Fibroblast of the aortic adventitia (primary cell): ENCODE measurements at regions not wholly inside any gene's neighbourhood (a gene's known extent, or its start where the extent isn't known, plus 50 kb on each side); places are given as distances from the start of the nearest gene placed in this dataset.
"Not testable (repeated sequence)": the region's sequence is repeated elsewhere in the genome, so short reads cannot be mapped to it uniquely, and the experiment has no call there.

Source experiments
- DNase-seq: peaks from one replicate; pipeline ENCODE4 v3.0.0-alpha.2; 2010; ENCODE audit warnings: low read depth
- H3K4me3 ChIP-seq: 2 replicates; pipeline ENCODE4 v1.5.1; 2011; ENCODE audit warnings: low read depth, mild to moderate bottlenecking, control low read depth, low read length, moderate library complexity
- CTCF ChIP-seq: IDR thresholded peaks from 2 replicates; pipeline ENCODE4 v1.5.1; 2011; ENCODE audit warnings: mild to moderate bottlenecking, low read length, control low read depth, inconsistent platforms; ENCODE audit not compliant: insufficient read depth

GRCh38 chr2:122340246-122340645, 584.8 kb downstream of the TSN start:
- DNase-seq = no peak
- H3K4me3 ChIP-seq = no peak overlapping the region
- no peak for TF ChIP-seq CTCF

GRCh38 chr2:122341007-122341406, 585.6 kb downstream of the TSN start:
- no peak for DNase-seq
- no peak for TF ChIP-seq CTCF
- H3K4me3 ChIP-seq = no peak overlapping the region

- not testable (repeated sequence) for DNase-seq, H3K4me3 ChIP-seq
These were observed 596.7 kb downstream of the TSN start for GRCh38 chr2:122352151-122352550.

GRCh38 chr2:122357998-122358397, 602.5 kb downstream of the TSN start:
- no peak for DNase-seq
- TF ChIP-seq CTCF = no peak
- no peak overlapping the region for H3K4me3 ChIP-seq

GRCh38 chr2:122358729-122359128, 603.3 kb downstream of the TSN start:
- no peak overlapping the region for H3K4me3 ChIP-seq
- no peak for TF ChIP-seq CTCF

GRCh38 chr2:122363885-122364284, 608.4 kb downstream of the TSN start:
- no peak for TF ChIP-seq CTCF
- no peak for DNase-seq
- no peak overlapping the region for H3K4me3 ChIP-seq

More at GRCh38 chr2:122358729-122359128, 603.3 kb downstream of the TSN start:
- no peak for DNase-seq

GRCh38 chr2:122366427-122366826, 611.0 kb downstream of the TSN start:
- no peak for DNase-seq
- no peak for TF ChIP-seq CTCF
- H3K4me3 ChIP-seq = no peak overlapping the region
